SH-SY5Y (cell line): ENCODE measurements at regions not wholly inside any gene's neighbourhood (a gene's known extent, or its start where the extent isn't known, plus 50 kb on each side); places are given as distances from the start of the nearest gene placed in this dataset.

Experiments
- GATA2 ChIP-seq: IDR thresholded peaks from 2 replicates; pipeline ENCODE4 v1.6.1; 2011; ENCODE audit warnings: mild to moderate bottlenecking, low read depth, low read length
- GATA3 ChIP-seq: IDR thresholded peaks from 2 replicates; pipeline ENCODE4 v1.6.1; 2011; ENCODE audit warnings: low read depth, mild to moderate bottlenecking, low read length, moderate library complexity

DNA sequence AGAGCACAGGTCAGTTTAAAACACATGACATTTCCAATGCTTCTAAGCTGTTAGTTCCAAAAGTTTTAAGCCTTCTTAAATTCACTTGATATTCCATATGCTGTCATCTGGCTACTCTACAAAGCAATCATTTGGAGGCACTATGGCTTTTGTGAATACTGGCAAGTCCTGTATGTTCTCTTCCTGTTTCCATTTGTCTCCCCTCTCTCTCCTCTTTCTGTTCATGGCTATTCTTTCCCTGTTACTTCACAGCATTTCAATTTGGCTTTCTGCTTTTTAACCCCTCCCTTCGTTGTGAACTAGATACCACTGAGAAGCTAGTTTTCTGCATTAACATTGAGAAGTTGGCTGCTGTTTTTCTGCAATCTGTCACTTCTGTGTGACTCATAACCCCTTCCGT lies 1337.2 kb upstream of the CELF4 start:
- TF ChIP-seq GATA3 (no peak), GATA2 (no peak)
